GM19438 (cell line): ENCODE measurements at regions not wholly inside any gene's neighbourhood (a gene's known extent, or its start where the extent isn't known, plus 50 kb on each side); places are given as distances from the start of the nearest gene placed in this dataset.
"Not testable (repeated sequence)": the region's sequence is repeated elsewhere in the genome, so short reads cannot be mapped to it uniquely, and the experiment has no call there.

Source experiments
- ATAC-seq: cut with Tn5 transposase; IDR thresholded peaks from one replicate; pipeline ENCODE4 v1.9.1; 2021; ENCODE audit warnings: low read depth; ENCODE audit not compliant: unreplicated experiment

GRCh38 chr10:64159910-64160872, 639.0 kb downstream of the REEP3 start:
- no peak for ATAC-seq

GRCh38 chr10:64170791-64171190, 649.6 kb downstream of the REEP3 start:
- no peak for ATAC-seq

GRCh38 chr10:64173826-64174225, 652.6 kb downstream of the REEP3 start:
- ATAC-seq, result no peak

GRCh38 chr10:64174666-64175255, 653.6 kb downstream of the REEP3 start:
- no peak for ATAC-seq

GRCh38 chr10:64175271-64175962, 654.2 kb downstream of the REEP3 start:
- ATAC-seq, result no peak

GRCh38 chr10:64182671-64183070, 661.5 kb downstream of the REEP3 start:
- no peak for ATAC-seq

GRCh38 chr10:64191286-64191685, 670.1 kb downstream of the REEP3 start:
- ATAC-seq, result no peak

- ATAC-seq, result no peak
These were observed 675.6 kb downstream of the REEP3 start for GRCh38 chr10:64196638-64197315.

GRCh38 chr10:64201936-64202335, 680.7 kb downstream of the REEP3 start:
- ATAC-seq, result no peak

GRCh38 chr10:64204504-64204903, 683.3 kb downstream of the REEP3 start:
- not testable (repeated sequence) for ATAC-seq

GRCh38 chr10:64206409-64206808, 685.2 kb downstream of the REEP3 start:
- no peak for ATAC-seq

GRCh38 chr10:64209561-64209960, 688.4 kb downstream of the REEP3 start:
- ATAC-seq, result no peak

GRCh38 chr10:64210211-64210610, 689.0 kb downstream of the REEP3 start:
- ATAC-seq, result no peak

- ATAC-seq, result no peak
These were observed 690.3 kb downstream of the REEP3 start for GRCh38 chr10:64211466-64211865.

GRCh38 chr10:64215088-64215487, 693.9 kb downstream of the REEP3 start:
- ATAC-seq, result no peak

GRCh38 chr10:64219271-64220025, 698.2 kb downstream of the REEP3 start:
- ATAC-seq, result no peak

- ATAC-seq, result no peak
These were observed 713.3 kb downstream of the REEP3 start for GRCh38 chr10:64234489-64234888.

- no peak for ATAC-seq
These were observed 736.5 kb downstream of the REEP3 start for GRCh38 chr10:64257704-64258103.

GRCh38 chr10:64261092-64261491, 739.9 kb downstream of the REEP3 start:
- ATAC-seq, result no peak

GRCh38 chr10:64261676-64262075, 740.5 kb downstream of the REEP3 start:
- ATAC-seq, result no peak
